Fibroblast of peridontal ligament (primary cell): ENCODE measurements at regions not wholly inside any gene's neighbourhood (a gene's known extent, or its start where the extent isn't known, plus 50 kb on each side); places are given as distances from the start of the nearest gene placed in this dataset.
"Not testable (repeated sequence)": the region's sequence is repeated elsewhere in the genome, so short reads cannot be mapped to it uniquely, and the experiment has no call there.

Experiments used
- DNase-seq: peaks from one replicate; pipeline ENCODE4 v3.0.0-alpha.2; 2010; ENCODE audit errors: extremely low read depth

GRCh38 chr7:81887098-81888090, 117.5 kb upstream of the HGF start:
- no peak for DNase-seq

- no peak for DNase-seq
Measured at GRCh38 chr7:81886211-81886764, 116.4 kb upstream of the HGF start.

GRCh38 chr7:81884817-81885216, 115.0 kb upstream of the HGF start:
- DNase-seq: no peak

- no peak for DNase-seq
Measured at GRCh38 chr7:81883801-81884393, 114.0 kb upstream of the HGF start.

- peak; percentile 25 for DNase-seq
Measured at GRCh38 chr7:81882086-81882485, 112.2 kb upstream of the HGF start.

- no peak for DNase-seq
Measured at GRCh38 chr7:81877890-81878289, 108.0 kb upstream of the HGF start.

- peak; percentile 55 for DNase-seq
Measured at GRCh38 chr7:81873559-81873958, 103.7 kb upstream of the HGF start.

- peak; percentile 68 for DNase-seq
Measured at GRCh38 chr7:81871606-81872265, 101.9 kb upstream of the HGF start.

GRCh38 chr7:81870608-81871007, 100.8 kb upstream of the HGF start:
- DNase-seq: no peak

- DNase-seq: peak; percentile 63
Measured at GRCh38 chr7:81869670-81870069, 99.8 kb upstream of the HGF start.

GRCh38 chr7:81865754-81866153, 95.9 kb upstream of the HGF start:
- no peak for DNase-seq

GRCh38 chr7:81859433-81859832, 89.6 kb upstream of the HGF start:
- no peak for DNase-seq

GRCh38 chr7:81858820-81859219, 89.0 kb upstream of the HGF start:
- DNase-seq: not testable (repeated sequence)

- DNase-seq: no peak
Measured at GRCh38 chr7:81857385-81857784, 87.5 kb upstream of the HGF start.

GRCh38 chr7:81854518-81854917, 84.7 kb upstream of the HGF start:
- DNase-seq: no peak

GRCh38 chr7:81852701-81853100, 82.9 kb upstream of the HGF start:
- no peak for DNase-seq

GRCh38 chr7:81851413-81851812, 81.6 kb upstream of the HGF start:
- no peak for DNase-seq

- DNase-seq: peak; percentile 63
Measured at GRCh38 chr7:81846398-81846797, 76.6 kb upstream of the HGF start.

GRCh38 chr7:81845744-81846241, 75.9 kb upstream of the HGF start:
- DNase-seq: peak; percentile 55

GRCh38 chr7:81843657-81844056, 73.8 kb upstream of the HGF start:
- not testable (repeated sequence) for DNase-seq

- DNase-seq: no peak
Measured at GRCh38 chr7:81842361-81842760, 72.5 kb upstream of the HGF start.
